H9 (cell line): ENCODE measurements at regions not wholly inside any gene's neighbourhood (a gene's known extent, or its start where the extent isn't known, plus 50 kb on each side); places are given as distances from the start of the nearest gene placed in this dataset.

Experiments
- DNase-seq: peaks from one replicate; pipeline ENCODE4 v3.0.0-alpha.2; 2017
- H2AFZ ChIP-seq: one replicate; pipeline ENCODE4 v1.6.1; 2013; ENCODE audit warnings: mild to moderate bottlenecking, low read length, control low read depth, moderate library complexity
- H2AK5ac ChIP-seq: 2 replicates; pipeline ENCODE4 v1.6.1; 2013; ENCODE audit warnings: low read length, control low read depth, mixed read lengths; ENCODE audit not compliant: insufficient read length
- H2BK120ac ChIP-seq: one replicate; pipeline ENCODE4 v1.6.1; 2013; ENCODE audit warnings: low read depth, mild to moderate bottlenecking, low read length, control low read depth, inconsistent platforms; ENCODE audit not compliant: poor library complexity, severe bottlenecking
- H2BK12ac ChIP-seq: 2 replicates; pipeline ENCODE4 v1.6.1; 2013; ENCODE audit warnings: low read length, control low read depth, mixed read lengths, low read depth; ENCODE audit not compliant: insufficient read length
- H2BK15ac ChIP-seq: 2 replicates; pipeline ENCODE4 v1.6.1; 2013; ENCODE audit warnings: low read depth, low read length, control low read depth
- H2BK20ac ChIP-seq: one replicate; pipeline ENCODE4 v1.6.1; 2013; ENCODE audit warnings: low read depth, mild to moderate bottlenecking, low read length, control low read depth, inconsistent platforms; ENCODE audit not compliant: poor library complexity, severe bottlenecking
- H2BK5ac ChIP-seq: 2 replicates; pipeline ENCODE4 v1.6.1; 2013; ENCODE audit warnings: low read length, control low read depth, mixed read lengths; ENCODE audit not compliant: insufficient read length
- H3K14ac ChIP-seq: 2 replicates; pipeline ENCODE4 v1.6.1; 2013; ENCODE audit warnings: low read length, control low read depth; ENCODE audit not compliant: insufficient read depth
- H3K18ac ChIP-seq: 2 replicates; pipeline ENCODE4 v1.6.1; 2013; ENCODE audit warnings: low read depth, mild to moderate bottlenecking, mixed read lengths, low read length, control low read depth; ENCODE audit not compliant: insufficient read length
- H3K23ac ChIP-seq: 2 replicates; pipeline ENCODE4 v1.6.1; 2013; ENCODE audit warnings: low read length, control low read depth, mixed read lengths, low read depth; ENCODE audit not compliant: insufficient read length
- H3K23me2 ChIP-seq: 2 replicates; pipeline ENCODE4 v1.6.1; 2013; ENCODE audit warnings: low read depth, mild to moderate bottlenecking, mixed read lengths, low read length, control low read depth; ENCODE audit not compliant: insufficient read length, poor library complexity, severe bottlenecking
- H3K27ac ChIP-seq: 2 replicates; pipeline ENCODE4 v1.5.1; 2013; ENCODE audit warnings: low read length, control low read depth, mixed read lengths, low read depth; ENCODE audit not compliant: insufficient read length
- H3K27me3 ChIP-seq: 2 replicates; pipeline ENCODE4 v1.6.1; 2013; ENCODE audit warnings: low read length, control low read depth, inconsistent platforms; ENCODE audit not compliant: insufficient read depth
- H3K4ac ChIP-seq: 2 replicates; pipeline ENCODE4 v1.6.1; 2013; ENCODE audit warnings: low read depth, mild to moderate bottlenecking, control low read depth, inconsistent platforms, low read length, moderate library complexity
- H3K4me1 ChIP-seq: 2 replicates; pipeline ENCODE4 v1.6.1; 2013; ENCODE audit warnings: low read length, control low read depth, inconsistent platforms; ENCODE audit not compliant: insufficient read depth
- H3K4me2 ChIP-seq: 2 replicates; pipeline ENCODE4 v1.6.1; 2013; ENCODE audit warnings: low read length, control low read depth, mixed read lengths; ENCODE audit not compliant: insufficient read length, insufficient read depth
- H3K56ac ChIP-seq: 2 replicates; pipeline ENCODE4 v1.6.1; 2013; ENCODE audit warnings: low read depth, mild to moderate bottlenecking, mixed read lengths, low read length, control low read depth; ENCODE audit not compliant: insufficient read length
- H3K79me1 ChIP-seq: 2 replicates; pipeline ENCODE4 v1.6.1; 2013; ENCODE audit warnings: low read depth, mild to moderate bottlenecking, moderate library complexity, low read length, control low read depth, inconsistent platforms; ENCODE audit not compliant: insufficient read depth, poor library complexity, severe bottlenecking
- H3K79me2 ChIP-seq: 2 replicates; pipeline ENCODE4 v1.6.1; 2013; ENCODE audit warnings: low read length, control low read depth, inconsistent platforms; ENCODE audit not compliant: insufficient read depth
- H3K9ac ChIP-seq: 2 replicates; pipeline ENCODE4 v1.6.1; 2013; ENCODE audit warnings: low read length, control low read depth, mixed read lengths; ENCODE audit not compliant: insufficient read length; ENCODE audit errors: extremely low read depth
- H3K9me3 ChIP-seq: one replicate; pipeline ENCODE4 v1.6.1; 2013; ENCODE audit warnings: low read depth, low read length, inconsistent platforms; ENCODE audit not compliant: control insufficient read depth
- H3T11ph ChIP-seq: one replicate; pipeline ENCODE4 v1.6.1; 2013; ENCODE audit warnings: mild to moderate bottlenecking, low read length, control low read depth, inconsistent platforms
- H4K20me1 ChIP-seq: one replicate; pipeline ENCODE4 v1.6.1; 2013; ENCODE audit not compliant: control insufficient read depth, insufficient read length, insufficient read depth
- H4K5ac ChIP-seq: 2 replicates; pipeline ENCODE4 v1.6.1; 2013; ENCODE audit warnings: low read depth, mild to moderate bottlenecking, mixed read lengths, low read length, control low read depth; ENCODE audit not compliant: insufficient read length
- H4K8ac ChIP-seq: replicated peaks from 2 replicates; pipeline ENCODE4 v1.6.1; 2013; ENCODE audit warnings: low read length, control low read depth, mixed read lengths, low read depth; ENCODE audit not compliant: insufficient read length
- H4K91ac ChIP-seq: 2 replicates; pipeline ENCODE4 v1.6.1; 2013; ENCODE audit warnings: low read depth, mild to moderate bottlenecking, moderate library complexity, mixed read lengths, low read length, control low read depth; ENCODE audit not compliant: insufficient read length
- H3K27ac Mint-ChIP-seq, 3 experiments: 2 replicates in 2 of 3; 3 replicates in 1 of 3; pipeline ENCODE4 v1.8.0; 2020 to 2021; ENCODE audit warnings: mixed read lengths in 3 of 3, mild to moderate bottlenecking in 1 of 3, moderate library complexity in 1 of 3
- H3K27me3 Mint-ChIP-seq: 2 replicates; pipeline ENCODE4 v1.8.0; 2021; ENCODE audit warnings: low read depth, mild to moderate bottlenecking, moderate library complexity, mixed read lengths
- H3K36me3 Mint-ChIP-seq, 3 experiments: 2 replicates in 2 of 3; 3 replicates in 1 of 3; pipeline ENCODE4 v1.8.0; 2020 to 2021; ENCODE audit warnings: low read depth in 3 of 3, mixed read lengths in 3 of 3; ENCODE audit not compliant: insufficient read depth in 1 of 3
- H3K4me1 Mint-ChIP-seq, 2 experiments: 2 replicates each; pipeline ENCODE4 v1.8.0; 2020; ENCODE audit warnings: mixed read lengths in 2 of 2
- H3K4me3 Mint-ChIP-seq, 2 experiments: 2 replicates in 1 of 2; 3 replicates in 1 of 2; pipeline ENCODE4 v1.8.0; 2020 to 2021; ENCODE audit warnings: mild to moderate bottlenecking in 2 of 2, mixed read lengths in 2 of 2, moderate library complexity in 1 of 2
- H3K9me3 Mint-ChIP-seq, 2 experiments: 2 replicates in 1 of 2; 3 replicates in 1 of 2; pipeline ENCODE4 v1.8.0; 2020; ENCODE audit warnings: mild to moderate bottlenecking in 2 of 2, mixed read lengths in 2 of 2, moderate library complexity in 1 of 2
- CTCF ChIP-seq: fragments of 200-600 bp; sonication (generic); conservative IDR thresholded peaks from 3 replicates; pipeline ENCODE4 v1.8.0; 2021; ENCODE audit warnings: antibody characterized with exemption, mild to moderate bottlenecking
- WGBS: extraction: QIAGEN DNeasy Blood & Tissue Kit; methylation state at CpG from one replicate; pipeline ENCODE4 v1.1.7; 2013; ENCODE audit warnings: missing lambda C conversion rate, low lambda C conversion rate, mixed read lengths; ENCODE audit not compliant: insufficient read length; ENCODE audit errors: extremely low coverage; 5-methylcytosine and 5-hydroxymethylcytosine counted together

- H3K79me2 ChIP-seq, result no peaks in the 10 kb centered on the region
- no peak overlapping the region for H4K8ac ChIP-seq
- no peak overlapping the region for H3K23ac ChIP-seq
- H3T11ph ChIP-seq, result no peak overlapping the region
- no peaks in the 10 kb centered on the region for H3K4me1 ChIP-seq
- H3K14ac ChIP-seq, result no peak overlapping the region
- no CpG with 5 or more reads among the region's 5 CpGs for WGBS
- Mint-ChIP-seq H3K4me1 (no peaks in the 10 kb centered on the region), H3K4me3 (no peak overlapping the region), H3K36me3 (peaks cover 3 to 20% (median 3%) of the 10 kb centered on the region in 3 experiments; a peak in 5 of 7 replicates), H3K27me3 (no peaks in the 10 kb centered on the region), H3K27ac (no peak overlapping the region), H3K9me3 (peaks cover 19% of the 10 kb centered on the region in 2 experiments)
- H3K9ac ChIP-seq, result no peak overlapping the region
- H3K18ac ChIP-seq, result no peak overlapping the region
- no peak for TF ChIP-seq CTCF
- H3K23me2 ChIP-seq, result no peaks in the 10 kb centered on the region
- H3K27ac ChIP-seq, result no peak overlapping the region
- no peak overlapping the region for H3K4me2 ChIP-seq
- no peaks in the 10 kb centered on the region for H3K27me3 ChIP-seq
- no peak overlapping the region for H2BK5ac ChIP-seq
- H2BK120ac ChIP-seq, result no peak overlapping the region
- no peak overlapping the region for H4K5ac ChIP-seq
- H3K79me1 ChIP-seq, result no peaks in the 10 kb centered on the region
- H2AFZ ChIP-seq, result no peak overlapping the region
- no peak overlapping the region for H2BK15ac ChIP-seq
- no peaks in the 10 kb centered on the region for H3K9me3 ChIP-seq
- no peak overlapping the region for H4K91ac ChIP-seq
- H3K4ac ChIP-seq, result no peak overlapping the region
- no peak overlapping the region for H3K56ac ChIP-seq
- DNase-seq, result no peak
- H2AK5ac ChIP-seq, result no peak overlapping the region
- no peak overlapping the region for H2BK20ac ChIP-seq
- no peak overlapping the region for H2BK12ac ChIP-seq
- H4K20me1 ChIP-seq, result no peaks in the 10 kb centered on the region
These were observed 405.4 kb downstream of the ETS1 start for GRCh38 chr11:128181984-128182383.
